ENCODE measurements at regions not wholly inside any gene's neighbourhood (a gene's known extent, or its start where the extent isn't known, plus 50 kb on each side); places are given as distances from the start of the nearest gene placed in this dataset.

- no peak overlapping the region for H3K27ac ChIP-seq
- H3K4me3 ChIP-seq (ENCODE audit: low read depth in 1 of 2, low read length in 1 of 2) = no peak overlapping the region
- no peaks in the 10 kb centered on the region for H3K27me3 ChIP-seq
- no peak for TF ChIP-seq CTCF (IDR thresholded peaks at IDR 0.05)
- no peaks in the 10 kb centered on the region for H3K9me3 ChIP-seq
- no peaks in the 10 kb centered on the region for H3K36me3 ChIP-seq
- no peaks in the 10 kb centered on the region for H3K4me1 ChIP-seq (ENCODE audit: control insufficient read depth in 1 of 2, insufficient read depth in 1 of 2, low read depth in 1 of 2, low read length in 1 of 2)
These were observed 548.9 kb downstream of the BNC2 start for GRCh38 chr9:16321461-16322119.

- Histone ChIP-seq H3K9me3 (no peaks in the 10 kb centered on the region), H3K36me3 (no peaks in the 10 kb centered on the region), H3K27ac (no peak overlapping the region), H3K4me3 (ENCODE audit: low read depth in 1 of 2, low read length in 1 of 2) (no peak overlapping the region), H3K4me1 (ENCODE audit: control insufficient read depth in 1 of 2, insufficient read depth in 1 of 2, low read depth in 1 of 2, low read length in 1 of 2) (no peaks in the 10 kb centered on the region), H3K27me3 (no peaks in the 10 kb centered on the region)
- TF ChIP-seq CTCF (IDR thresholded peaks at IDR 0.05) = no peak
These were observed 547.6 kb downstream of the BNC2 start for GRCh38 chr9:16322849-16323248.

GRCh38 chr9:16325966-16326365 lies 544.5 kb downstream of the BNC2 start:
- no peaks in the 10 kb centered on the region for H3K4me1 ChIP-seq (ENCODE audit: control insufficient read depth in 1 of 2, insufficient read depth in 1 of 2, low read depth in 1 of 2, low read length in 1 of 2)
- no peak overlapping the region for H3K27ac ChIP-seq
- no peaks in the 10 kb centered on the region for H3K9me3 ChIP-seq
- no peak overlapping the region for H3K4me3 ChIP-seq (ENCODE audit: low read depth in 1 of 2, low read length in 1 of 2)
- no peaks in the 10 kb centered on the region for H3K27me3 ChIP-seq
- no peaks in the 10 kb centered on the region for H3K36me3 ChIP-seq
- TF ChIP-seq CTCF (IDR thresholded peaks at IDR 0.05) = no peak

GRCh38 chr9:16328349-16328748 lies 542.1 kb downstream of the BNC2 start:
- no peak for TF ChIP-seq CTCF (IDR thresholded peaks at IDR 0.05)
- Histone ChIP-seq H3K27ac (no peak overlapping the region), H3K4me1 (ENCODE audit: control insufficient read depth in 1 of 2, insufficient read depth in 1 of 2, low read depth in 1 of 2, low read length in 1 of 2) (no peaks in the 10 kb centered on the region), H3K4me3 (ENCODE audit: low read depth in 1 of 2, low read length in 1 of 2) (no peak overlapping the region), H3K27me3 (no peaks in the 10 kb centered on the region), H3K36me3 (no peaks in the 10 kb centered on the region), H3K9me3 (no peaks in the 10 kb centered on the region)

GRCh38 chr9:16329671-16330113 lies 540.8 kb downstream of the BNC2 start:
- Histone ChIP-seq H3K36me3 (no peaks in the 10 kb centered on the region), H3K27ac (no peak overlapping the region), H3K9me3 (no peaks in the 10 kb centered on the region), H3K4me3 (ENCODE audit: low read depth in 1 of 2, low read length in 1 of 2) (no peak overlapping the region), H3K27me3 (no peaks in the 10 kb centered on the region), H3K4me1 (ENCODE audit: control insufficient read depth in 1 of 2, insufficient read depth in 1 of 2, low read depth in 1 of 2, low read length in 1 of 2) (no peaks in the 10 kb centered on the region)
- TF ChIP-seq CTCF (IDR thresholded peaks at IDR 0.05) = no peak

Measured in neutrophil (primary cell).